NCI-H82 treated with DMSO at 0.1 percent for 48 hours (cell line): ENCODE measurements at regions not wholly inside any gene's neighbourhood (a gene's known extent, or its start where the extent isn't known, plus 50 kb on each side); places are given as distances from the start of the nearest gene placed in this dataset.
"Not testable (repeated sequence)": the region's sequence is repeated elsewhere in the genome, so short reads cannot be mapped to it uniquely, and the experiment has no call there.

ENCODE experiments used
- DNase-seq: peaks from one replicate; lab custom pipeline; 2025; ENCODE audit not compliant: unreplicated experiment; lab: John Stamatoyannopoulos, UW

DNA sequence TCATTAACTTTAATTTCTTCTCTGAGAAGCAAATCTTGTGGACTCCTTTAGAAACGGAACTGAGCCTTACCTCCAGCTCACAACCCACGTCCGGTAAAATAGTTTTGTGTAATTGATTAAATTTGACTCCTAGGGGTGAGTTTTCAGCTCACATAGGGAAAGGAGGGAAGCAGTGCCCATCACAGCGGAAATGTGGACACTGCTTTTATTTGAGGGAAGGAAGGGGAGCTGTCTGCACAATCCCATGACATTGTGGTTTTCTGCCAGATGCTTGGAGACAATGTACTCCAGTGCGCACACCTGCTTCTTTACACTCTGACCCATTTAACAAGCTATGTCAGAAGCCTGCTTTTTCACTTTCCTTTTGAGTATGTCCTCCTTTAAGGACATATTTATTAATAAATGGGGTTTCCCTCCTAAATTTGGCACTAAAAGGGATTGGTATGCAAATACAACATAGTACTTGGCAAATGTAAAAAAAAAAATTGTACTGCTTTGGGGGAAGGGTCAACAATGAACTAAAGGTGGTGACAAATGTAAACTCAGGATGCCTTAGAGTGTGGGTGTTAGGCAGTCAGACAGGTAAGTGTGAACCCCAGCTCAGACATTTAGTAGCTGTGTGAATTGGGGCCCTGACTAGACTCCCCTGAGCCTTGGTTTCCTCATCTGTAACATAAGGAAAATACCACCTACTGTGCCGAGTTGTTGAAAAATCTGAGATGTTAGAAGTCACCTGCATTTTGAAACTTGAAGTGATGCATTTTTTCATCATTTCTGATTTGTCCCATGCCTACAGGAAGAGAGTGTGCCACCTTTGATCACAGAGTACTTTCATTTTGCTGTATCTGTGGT lies 90.2 kb upstream of the KLF6 start:
- DNase-seq: no peak

DNA sequence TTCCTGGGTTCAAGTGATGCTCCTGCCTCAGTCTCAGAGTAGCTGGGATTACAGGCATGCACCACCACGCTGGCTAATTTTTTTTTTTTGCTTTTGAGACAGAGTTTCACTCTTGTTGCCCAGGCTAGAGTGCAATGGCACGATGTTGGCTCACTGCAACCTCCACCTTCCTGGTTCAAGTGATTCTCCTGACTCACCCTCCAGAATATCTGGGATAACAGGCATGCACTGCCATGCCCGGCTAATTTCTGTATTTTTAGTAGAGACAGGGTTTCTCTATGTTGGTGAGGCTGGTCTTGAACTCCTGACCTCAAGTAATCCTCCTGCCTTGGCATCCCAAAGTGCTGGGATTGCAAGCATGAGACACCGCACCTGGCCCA lies 89.6 kb upstream of the KLF6 start:
- not testable (repeated sequence) for DNase-seq

DNA sequence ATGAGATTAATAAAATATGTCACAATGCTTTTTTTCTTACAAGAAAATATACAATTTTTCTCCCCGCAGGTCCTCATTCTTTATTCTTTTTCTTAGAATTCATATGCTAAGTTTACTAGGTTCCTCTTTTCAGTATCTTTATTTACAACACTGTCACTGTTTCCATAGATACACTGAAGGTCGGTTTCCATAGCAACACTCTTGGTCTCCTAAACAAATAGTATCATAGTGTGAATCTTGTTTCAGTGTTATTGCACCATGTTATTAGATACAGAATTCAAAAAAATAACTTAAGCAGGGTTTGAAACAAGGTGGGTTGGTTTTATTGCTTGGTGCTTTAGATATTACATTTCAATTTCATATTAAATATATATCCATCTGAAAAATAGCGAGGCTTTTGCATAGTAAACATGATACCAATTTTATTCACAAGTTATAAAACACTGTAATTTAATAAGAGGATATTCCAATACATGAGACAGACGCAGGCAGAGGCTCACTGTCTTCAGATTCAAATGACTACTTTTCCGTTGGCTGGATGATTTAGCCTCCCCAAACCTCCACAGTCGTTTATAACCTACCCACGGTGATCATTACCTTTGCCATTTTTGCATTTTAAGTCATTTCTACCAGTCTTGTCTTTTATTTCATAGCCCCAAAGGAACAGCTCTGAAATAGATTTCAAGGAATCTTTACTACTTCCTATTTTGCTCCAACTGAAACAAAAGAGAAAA lies 88.9 kb upstream of the KLF6 start:
- no peak for DNase-seq

DNA sequence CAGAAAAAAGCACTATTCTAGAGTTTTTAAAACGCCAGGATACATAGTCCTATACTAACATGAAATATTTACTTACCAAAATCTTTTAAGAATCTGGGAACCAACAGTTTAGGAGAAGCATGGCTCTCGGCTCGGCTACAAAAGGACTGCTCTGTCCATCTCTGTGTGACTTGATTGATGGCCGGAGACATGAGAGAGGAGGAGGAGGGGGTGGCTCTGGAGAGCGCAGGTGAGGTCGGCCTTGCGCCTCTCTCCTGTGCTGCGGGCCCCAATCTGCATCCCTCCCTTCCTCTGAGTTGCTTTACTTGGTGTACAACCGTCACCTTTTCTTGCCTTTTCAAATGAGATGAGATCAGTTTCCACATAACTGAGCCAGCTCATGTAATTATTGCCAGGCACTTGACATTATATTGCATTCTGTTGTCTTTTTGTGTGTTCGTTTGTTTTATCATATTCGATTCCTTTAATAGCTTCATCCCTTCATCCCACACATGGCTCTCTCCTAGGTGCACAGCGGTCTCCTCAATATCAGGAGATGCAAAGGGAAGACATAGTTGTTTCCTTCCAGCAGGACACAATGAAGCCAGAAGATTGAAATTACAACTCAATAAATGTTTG lies 87.8 kb upstream of the KLF6 start:
- DNase-seq: no peak

DNA sequence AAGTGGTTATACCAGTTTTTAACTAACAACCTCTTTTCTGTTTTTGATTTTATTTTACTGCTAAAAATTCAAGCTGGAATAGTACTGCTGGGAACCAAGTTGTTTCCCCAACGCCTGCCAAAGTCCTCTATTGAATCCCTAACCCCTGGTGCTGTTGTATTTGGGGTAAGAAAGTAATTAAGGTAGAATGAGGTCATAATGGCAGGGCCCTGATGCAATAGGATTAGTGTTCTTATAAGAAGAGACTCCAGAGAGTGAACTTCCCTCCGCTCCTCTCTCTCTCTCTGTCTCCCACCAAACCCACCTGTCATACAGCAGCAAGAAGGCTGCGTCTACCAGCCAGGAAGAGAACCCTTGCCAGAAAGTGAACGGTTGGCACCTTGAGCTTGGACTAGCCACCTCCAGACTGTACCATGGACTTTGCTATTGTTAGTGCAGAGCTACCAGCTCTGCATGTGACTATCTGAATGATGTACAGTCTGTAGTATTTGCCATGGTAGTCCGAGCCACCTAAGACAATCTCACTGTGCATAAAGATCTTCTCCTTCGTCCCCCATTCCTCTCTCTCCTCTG lies 86.5 kb upstream of the KLF6 start:
- DNase-seq: no peak

DNA sequence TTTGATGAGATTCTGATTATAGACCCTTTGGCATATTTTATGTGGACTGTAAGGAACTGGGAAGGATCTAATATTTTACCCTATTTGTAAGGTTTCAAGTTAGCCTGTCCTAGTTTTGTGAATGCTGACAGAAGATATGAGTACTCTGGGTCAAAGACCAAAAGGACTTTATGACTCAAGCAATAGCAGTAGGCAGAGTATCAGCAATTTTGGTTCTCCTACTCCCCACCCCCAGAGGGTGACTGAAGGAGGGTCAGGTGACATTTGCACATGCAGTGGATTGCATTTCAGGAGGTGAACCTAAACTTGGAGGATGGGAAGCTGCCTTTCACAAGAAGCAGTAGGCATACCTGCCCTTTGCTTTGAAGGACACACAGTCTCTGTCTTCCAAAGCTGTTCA lies 84.0 kb upstream of the KLF6 start:
- no peak for DNase-seq

DNA sequence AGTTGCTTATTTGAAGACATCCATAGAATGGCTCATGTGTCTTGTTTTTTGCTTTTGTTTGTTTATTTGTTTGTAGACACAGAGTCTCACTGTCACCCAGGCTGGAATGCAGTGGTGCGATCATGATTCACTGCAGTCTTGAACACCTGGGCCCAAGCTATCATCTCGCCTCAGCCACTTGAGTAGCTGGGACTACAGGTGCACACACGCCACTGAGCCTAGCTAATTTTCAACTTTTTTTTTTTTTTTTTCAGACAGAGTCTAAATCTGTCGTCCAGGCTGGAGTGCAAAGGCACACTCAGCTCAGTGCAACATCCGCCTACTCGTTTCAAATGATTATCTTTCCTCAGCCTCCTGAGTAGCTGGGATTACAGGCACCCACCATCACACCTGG lies 83.3 kb upstream of the KLF6 start:
- no peak for DNase-seq

DNA sequence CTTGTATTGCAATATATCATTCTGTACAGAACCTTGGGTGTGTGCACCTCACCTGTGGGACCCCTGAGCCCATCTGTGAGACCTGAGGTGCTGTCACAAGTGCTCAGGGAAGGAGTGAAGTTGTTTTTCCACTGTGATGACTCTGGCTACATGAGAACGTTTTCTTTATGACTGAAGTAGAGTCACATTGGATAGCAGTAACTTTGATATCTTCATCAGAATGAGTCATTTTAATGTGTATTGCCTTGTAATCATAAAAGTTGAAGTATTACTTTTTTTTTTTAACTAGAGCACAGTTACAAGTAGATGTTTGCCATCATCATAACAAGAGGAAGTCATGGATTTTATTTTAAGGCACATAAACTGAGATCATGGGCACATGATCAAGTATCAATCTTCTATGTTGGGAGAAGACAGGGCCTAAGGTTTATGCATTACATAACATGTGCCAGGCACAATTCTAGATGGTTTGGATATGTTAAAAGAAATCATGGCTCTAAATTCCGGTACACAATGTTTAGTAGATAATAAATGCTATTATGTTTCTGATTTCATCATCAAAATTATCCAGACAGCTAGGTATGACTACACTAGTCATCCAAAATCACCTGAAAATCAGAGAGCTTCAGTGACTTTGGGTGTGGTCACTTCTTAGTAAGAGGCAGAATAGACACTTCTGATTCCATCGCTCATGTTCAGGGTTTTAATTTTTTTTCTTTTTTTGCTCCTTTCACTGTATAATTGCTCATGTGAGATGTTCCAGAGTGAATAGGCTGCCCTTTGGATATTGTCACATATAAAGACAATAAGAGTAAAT lies 82.7 kb upstream of the KLF6 start:
- DNase-seq: no peak

DNA sequence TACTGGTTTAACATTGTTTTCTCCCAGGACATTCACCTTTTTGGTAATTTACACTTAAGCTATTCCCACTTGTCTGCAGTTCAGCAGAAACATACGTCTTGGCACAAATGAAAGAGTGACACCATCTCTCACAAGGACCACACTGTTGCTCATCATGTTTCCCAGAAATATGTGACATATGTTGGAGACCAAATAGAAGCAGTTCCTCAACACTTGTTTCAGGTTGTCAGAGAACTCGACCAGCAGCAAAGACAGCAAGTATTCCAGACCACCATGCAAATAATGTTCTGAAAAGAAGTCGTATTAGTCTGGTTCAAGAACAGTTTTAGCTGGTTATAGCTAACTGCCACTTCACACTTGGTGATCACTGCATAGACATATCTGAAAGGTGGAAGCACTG lies 81.3 kb upstream of the KLF6 start:
- no peak for DNase-seq

DNA sequence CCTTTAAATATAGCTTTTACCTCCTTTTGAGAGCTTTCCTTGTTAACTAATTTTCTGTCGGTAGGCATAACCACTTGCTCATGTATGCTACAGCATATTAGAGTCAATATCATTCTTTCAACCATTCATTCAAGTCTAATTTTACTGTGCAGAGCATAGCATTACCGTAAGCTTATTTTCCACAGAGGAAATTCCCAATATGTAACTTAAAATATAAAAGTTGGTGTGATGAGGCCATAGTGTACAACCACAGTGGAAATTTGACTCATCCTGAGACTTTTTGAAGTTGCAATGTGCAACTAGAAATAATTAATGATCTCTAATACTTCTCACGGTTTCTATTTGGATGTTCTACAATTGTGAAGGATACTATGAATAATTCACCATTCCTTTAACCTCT lies 80.6 kb upstream of the KLF6 start:
- DNase-seq: no peak

DNA sequence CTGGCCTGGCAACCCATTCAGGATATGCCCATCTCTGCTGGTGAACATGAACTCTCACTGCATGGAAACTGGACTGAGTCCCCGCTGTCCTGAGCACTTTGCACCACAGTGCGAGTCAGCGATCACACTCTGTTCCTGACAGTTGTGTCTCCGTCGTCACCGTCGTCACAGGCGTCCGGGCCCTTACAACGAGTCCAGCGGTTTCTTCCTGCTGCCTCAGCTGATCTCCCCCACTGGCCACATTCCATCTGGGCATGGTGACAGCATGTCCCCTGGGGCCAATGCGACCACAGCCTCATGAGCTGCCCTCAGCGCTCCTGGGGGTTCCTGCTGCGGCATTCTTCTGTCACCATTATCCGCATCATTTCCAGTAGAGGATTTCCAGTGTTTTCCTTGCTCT lies 76.8 kb upstream of the KLF6 start:
- DNase-seq: no peak

DNA sequence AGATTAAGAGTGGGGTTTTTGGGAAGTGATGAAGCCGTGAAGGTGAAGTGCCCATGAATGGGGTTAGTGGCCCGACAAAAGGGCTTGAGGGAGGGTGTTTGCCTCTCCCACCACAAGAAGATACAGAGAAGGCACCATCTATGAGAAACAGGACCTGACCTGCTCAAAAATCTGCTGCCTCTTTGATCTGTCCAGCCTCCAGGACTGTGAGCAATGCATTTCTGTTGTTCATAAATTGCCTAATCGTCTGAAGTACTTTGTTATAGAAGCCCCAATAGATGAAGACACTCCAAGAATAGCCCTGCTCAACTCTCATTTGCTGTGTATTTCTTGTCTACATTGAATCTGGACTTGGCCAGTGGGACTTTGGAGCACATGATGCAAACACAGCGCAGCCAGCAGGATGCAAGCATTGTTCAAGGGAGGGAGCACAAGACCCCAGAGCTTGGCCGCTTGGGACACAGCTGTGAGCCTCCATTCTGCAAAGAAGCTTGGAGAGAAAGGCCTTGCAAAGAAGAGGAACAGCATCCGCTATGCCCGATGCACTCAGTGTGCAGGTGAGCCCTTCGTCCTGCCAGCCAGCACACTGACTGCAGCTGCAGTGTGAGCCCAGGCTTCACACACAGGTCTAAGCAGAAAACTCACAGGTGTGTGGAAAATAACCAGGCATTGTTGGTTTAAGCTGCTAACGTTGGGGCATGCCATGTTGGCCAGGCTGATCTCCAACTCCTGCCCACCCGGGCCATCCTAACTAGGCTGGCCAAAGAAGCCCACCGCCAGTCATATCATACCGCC lies 73.2 kb upstream of the KLF6 start:
- DNase-seq: no peak

DNA sequence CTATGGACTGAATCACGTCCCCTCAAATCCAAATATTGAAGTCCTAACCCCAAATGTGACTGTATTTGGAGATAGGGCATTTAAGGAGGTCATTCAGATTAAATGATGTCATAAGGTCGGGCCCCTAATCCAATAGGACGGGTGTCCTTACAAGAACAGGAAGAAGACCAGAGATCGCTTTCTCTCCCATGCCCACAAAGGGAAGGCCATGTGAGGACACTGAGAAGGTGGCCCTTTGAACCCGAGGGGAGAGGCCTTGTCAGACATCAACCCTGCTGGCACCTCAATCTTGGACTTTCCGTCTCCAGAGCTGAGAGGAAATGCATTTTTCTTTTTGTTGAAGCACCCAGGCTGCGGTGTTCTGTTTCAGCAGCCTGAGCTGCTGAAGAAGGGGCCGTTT lies 72.3 kb upstream of the KLF6 start:
- no peak for DNase-seq

DNA sequence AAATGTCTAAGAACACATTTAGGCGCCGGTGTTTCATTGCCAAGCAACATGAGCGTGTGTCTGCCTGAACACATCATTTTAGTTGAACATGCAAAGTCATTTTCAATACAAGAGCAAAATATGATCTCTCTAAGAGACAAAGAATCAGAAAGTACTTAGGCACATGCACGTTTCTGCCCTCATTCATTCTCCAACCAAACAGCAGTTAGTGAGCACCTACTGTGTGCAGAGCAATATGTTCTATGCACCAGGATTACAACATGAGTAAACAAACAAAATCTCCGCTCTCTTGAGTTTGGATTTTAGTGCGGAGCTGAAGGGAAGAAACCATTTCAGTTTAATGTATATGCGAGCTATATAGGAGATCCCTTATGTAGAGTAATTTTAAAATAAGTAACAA lies 71.6 kb upstream of the KLF6 start:
- no peak for DNase-seq

DNA sequence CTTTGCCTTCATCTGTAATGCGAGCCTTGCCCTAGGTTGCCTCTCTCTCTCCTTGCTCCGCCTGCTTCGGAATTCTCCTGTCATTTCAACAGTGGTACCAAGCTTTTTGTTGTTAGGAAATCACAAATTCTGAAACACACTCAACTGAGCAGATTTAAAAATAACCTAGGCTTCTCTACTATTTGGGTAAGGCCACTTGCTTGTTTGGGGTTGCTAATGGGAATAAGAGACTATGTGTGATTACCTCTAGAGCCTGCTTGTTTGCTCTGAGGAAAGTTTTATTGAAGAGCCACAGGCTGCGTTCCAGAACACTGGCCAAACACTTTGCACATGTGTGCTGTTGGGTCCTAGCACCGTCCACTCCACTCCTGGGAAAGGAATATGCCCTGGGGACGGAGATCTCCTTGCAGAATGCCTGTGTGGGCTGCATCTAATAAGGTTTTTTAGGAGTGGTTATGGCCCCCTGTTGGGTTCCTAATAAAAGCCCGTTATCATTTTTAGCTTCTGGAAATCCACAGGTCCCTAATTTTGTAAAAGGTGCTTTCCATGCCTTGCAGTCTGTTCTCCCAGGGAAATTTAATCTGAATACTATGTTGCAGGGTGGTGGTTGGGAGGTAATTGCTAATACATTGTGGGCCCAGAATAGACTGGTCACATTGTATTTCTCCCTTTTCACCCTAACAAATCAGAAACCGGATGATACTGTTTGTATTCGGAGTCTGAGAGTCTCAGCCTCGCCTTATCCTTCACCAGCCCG lies 68.7 kb upstream of the KLF6 start:
- DNase-seq: no peak

DNA sequence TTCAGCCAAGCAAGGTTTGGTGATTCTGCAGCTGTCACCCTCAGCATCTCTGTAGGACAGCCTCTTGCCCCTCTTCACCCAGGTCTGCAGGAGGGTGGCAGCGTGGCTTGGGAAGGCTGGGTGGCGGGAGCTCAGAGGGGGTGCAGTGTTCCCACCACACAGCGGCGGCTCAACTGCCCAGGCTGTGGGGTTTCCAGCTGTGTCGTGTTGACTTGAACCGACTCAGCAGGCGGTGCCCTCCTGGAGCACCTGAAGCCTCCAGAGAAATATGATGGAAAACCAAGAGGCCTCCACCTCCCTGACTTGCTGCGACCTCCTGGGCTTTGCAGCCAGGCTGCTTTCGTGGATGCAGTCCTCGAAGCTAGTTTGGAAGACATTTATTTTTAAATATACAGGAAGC lies 68.0 kb upstream of the KLF6 start:
- DNase-seq: no peak

DNA sequence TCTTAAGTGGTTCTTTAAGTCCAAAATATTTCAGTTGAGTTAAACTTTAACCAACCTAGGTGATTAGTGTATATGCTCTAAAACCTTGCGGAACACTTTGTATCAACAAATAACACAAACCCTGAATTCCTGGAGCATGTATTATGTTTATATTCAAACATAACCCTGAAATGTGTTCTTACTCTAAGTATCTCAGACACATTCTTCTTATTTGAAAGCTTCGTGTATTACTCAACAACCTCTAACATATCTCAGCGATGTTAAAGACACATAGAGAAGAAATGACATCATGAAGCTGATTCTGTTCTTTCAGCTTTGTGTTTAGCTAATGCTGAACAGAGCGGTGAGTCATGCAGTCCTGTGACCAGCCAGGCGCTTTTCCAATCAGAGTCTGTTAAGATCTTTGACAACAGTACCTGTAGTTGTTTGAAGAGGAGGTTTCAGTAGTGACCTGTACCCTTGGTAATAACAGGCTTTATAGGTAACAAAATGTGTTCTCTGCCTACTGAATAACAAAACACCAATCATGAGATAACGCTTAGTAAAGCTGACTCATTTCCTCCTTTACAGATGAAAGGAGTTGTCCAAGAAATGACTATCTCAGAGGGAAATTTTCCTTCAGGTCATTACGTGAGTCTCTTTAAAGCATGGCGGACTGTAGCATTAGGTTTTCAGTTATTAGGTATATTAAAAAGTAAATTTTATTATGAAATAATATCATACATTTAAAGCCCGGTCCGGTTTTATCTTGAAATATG lies 67.3 kb upstream of the KLF6 start:
- no peak for DNase-seq

DNA sequence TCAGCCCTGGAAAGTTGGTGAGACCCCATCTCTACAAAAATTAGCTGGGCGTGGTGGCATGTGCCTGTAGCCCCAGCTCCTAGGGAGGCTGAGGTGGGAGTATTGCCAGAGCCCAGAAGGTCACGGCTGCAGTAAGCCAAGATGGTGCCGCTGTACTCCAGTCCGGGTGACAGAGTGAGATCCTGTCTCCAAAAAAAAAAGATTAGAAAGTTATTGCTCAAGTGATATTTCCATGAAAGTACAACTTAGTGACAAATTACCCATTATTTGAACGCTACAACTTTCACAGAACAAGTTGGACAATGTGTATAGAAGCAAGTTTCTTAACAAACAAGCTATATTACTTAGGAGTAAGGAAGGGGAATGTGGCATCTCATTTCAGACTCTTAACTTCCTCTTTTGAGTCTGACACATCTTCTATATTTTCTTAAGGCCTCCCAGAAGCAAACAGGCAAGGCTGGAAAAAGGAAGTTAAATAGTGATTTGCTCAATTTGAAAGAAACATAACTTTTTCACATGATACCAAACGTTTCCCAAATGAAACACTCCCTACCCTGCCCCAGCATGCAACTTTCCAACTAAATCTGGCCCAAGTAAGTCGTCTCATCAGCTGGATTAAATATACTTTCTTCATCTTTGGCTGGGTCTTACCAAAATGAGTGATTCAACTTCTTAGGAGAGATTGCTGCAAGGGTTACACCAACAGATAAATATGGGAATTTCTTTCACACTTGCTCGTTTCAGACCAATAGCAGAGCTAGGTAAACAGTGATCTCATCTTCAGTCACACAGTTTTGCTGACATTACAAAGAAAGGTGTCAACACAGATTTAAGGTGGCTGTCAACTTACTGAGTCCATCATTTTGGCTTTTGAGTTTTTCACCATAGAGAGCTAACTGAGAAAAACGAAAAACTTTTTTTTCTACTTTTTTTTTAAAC lies 66.3 kb upstream of the KLF6 start:
- DNase-seq: no peak
